Liver (tissue), 8 donors: ENCODE measurements at regions not wholly inside any gene's neighbourhood (a gene's known extent, or its start where the extent isn't known, plus 50 kb on each side); places are given as distances from the start of the nearest gene placed in this dataset.
A peak's percentile ranks its signal among the peaks of the same experiment; 100 is the strongest.

Source experiments
- DNase-seq: peaks from one replicate; pipeline ENCODE4 v3.0.0-alpha.2; 2017; ENCODE audit warnings: low spot score
- H3K27ac ChIP-seq, 2 donors: one replicate each; pipeline ENCODE4 v1.7.0; 2013; ENCODE audit warnings: inconsistent platforms in 2 of 2, low read length in 2 of 2, control low read depth in 1 of 2, low read depth in 1 of 2, mild to moderate bottlenecking in 1 of 2
- H3K27me3 ChIP-seq, 4 donors: one replicate each; pipeline versions ENCODE4 v1.6.1 to v1.7.0; 2013; ENCODE audit warnings: low read length in 3 of 4, inconsistent platforms in 1 of 4, mild to moderate bottlenecking in 1 of 4, moderate library complexity in 1 of 4; ENCODE audit not compliant: control insufficient read depth in 4 of 4, insufficient read depth in 4 of 4
- H3K36me3 ChIP-seq, 4 donors: one replicate each; pipeline versions ENCODE4 v1.6.1 to v1.7.0; 2013; ENCODE audit warnings: low read length in 3 of 4, mild to moderate bottlenecking in 3 of 4, low read depth in 1 of 4, moderate library complexity in 1 of 4; ENCODE audit not compliant: control insufficient read depth in 4 of 4, insufficient read depth in 3 of 4
- H3K4me1 ChIP-seq, 4 donors: one replicate each; pipeline versions ENCODE4 v1.6.1 to v1.7.0; 2013; ENCODE audit warnings: low read length in 3 of 4, mild to moderate bottlenecking in 3 of 4, moderate library complexity in 1 of 4; ENCODE audit not compliant: control insufficient read depth in 4 of 4, insufficient read depth in 4 of 4
- H3K4me3 ChIP-seq, 3 donors: one replicate each; pipeline versions ENCODE4 v1.6.1 to v1.7.0; 2013; ENCODE audit warnings: low read length in 3 of 3, control low read depth in 1 of 3, low read depth in 1 of 3, mild to moderate bottlenecking in 1 of 3
- H3K9ac ChIP-seq, 2 donors: one replicate each; pipeline ENCODE4 v1.7.0; 2013; ENCODE audit warnings: low read length in 2 of 2, mild to moderate bottlenecking in 2 of 2, moderate library complexity in 2 of 2, control low read depth in 1 of 2, low read depth in 1 of 2
- H3K9me3 ChIP-seq, 4 donors: one replicate each; pipeline versions ENCODE4 v1.6.1 to v1.7.0; 2013; ENCODE audit warnings: low read length in 3 of 4; ENCODE audit not compliant: control insufficient read depth in 4 of 4
- EGR1 ChIP-seq, 2 donors: IDR thresholded peaks; 2 replicates each; pipeline ENCODE4 v1.6.1; 2016 to 2018; ENCODE audit warnings: antibody characterized with exemption in 2 of 2, low read depth in 2 of 2
- FOXA1 ChIP-seq: IDR thresholded peaks from 2 replicates; pipeline ENCODE4 v1.6.1; 2016; ENCODE audit warnings: antibody characterized with exemption
- FOXA2 ChIP-seq: IDR thresholded peaks from 2 replicates; pipeline ENCODE4 v1.6.1; 2016; ENCODE audit warnings: antibody characterized with exemption
- GABPA ChIP-seq, 2 donors: IDR thresholded peaks in 1 of 2; conservative IDR thresholded peaks in 1 of 2; 2 replicates each; pipeline ENCODE4 v1.6.1; 2016; ENCODE audit warnings: antibody characterized with exemption in 2 of 2, mild to moderate bottlenecking in 1 of 2, moderate library complexity in 1 of 2
- HNF4A ChIP-seq, 2 donors: conservative IDR thresholded peaks; 2 replicates each; pipeline ENCODE4 v1.6.1; 2016; ENCODE audit warnings: antibody characterized with exemption in 2 of 2, mild to moderate bottlenecking in 2 of 2
- HNF4G ChIP-seq: IDR thresholded peaks from 2 replicates; pipeline ENCODE4 v1.6.1; 2016; ENCODE audit warnings: antibody characterized with exemption
- JUND ChIP-seq, 2 donors: IDR thresholded peaks; 2 replicates each; pipeline ENCODE4 v1.6.1; 2016; ENCODE audit warnings: antibody characterized with exemption in 2 of 2
- NR2F2 ChIP-seq: IDR thresholded peaks from 2 replicates; pipeline ENCODE4 v1.6.1; 2016; ENCODE audit warnings: antibody characterized with exemption
- RAD21 ChIP-seq, 2 donors: IDR thresholded peaks; 2 replicates each; pipeline ENCODE4 v1.6.1; 2016; ENCODE audit warnings: antibody characterized with exemption in 2 of 2, mild to moderate bottlenecking in 2 of 2
- REST ChIP-seq: IDR thresholded peaks from 2 replicates; pipeline ENCODE4 v1.6.1; 2016; ENCODE audit warnings: antibody characterized with exemption, mild to moderate bottlenecking
- RXRA ChIP-seq, 2 donors: IDR thresholded peaks; 2 replicates each; pipeline ENCODE4 v1.6.1; 2017 to 2018; ENCODE audit warnings: antibody characterized with exemption in 2 of 2, mild to moderate bottlenecking in 1 of 2
- SP1 ChIP-seq: IDR thresholded peaks from 2 replicates; pipeline ENCODE4 v1.6.1; 2018; ENCODE audit warnings: antibody characterized with exemption, mild to moderate bottlenecking
- TAF1 ChIP-seq: conservative IDR thresholded peaks from 2 replicates; pipeline ENCODE4 v1.6.1; 2016; ENCODE audit warnings: antibody characterized with exemption, mild to moderate bottlenecking
- YY1 ChIP-seq: IDR thresholded peaks from 2 replicates; pipeline ENCODE4 v1.6.1; 2016; ENCODE audit warnings: antibody characterized with exemption, mild to moderate bottlenecking
- WGBS: extraction: QIAGEN DNeasy Blood & Tissue Kit; methylation state at CpG from one replicate; pipeline ENCODE4 v1.1.7; 2013; 5-methylcytosine and 5-hydroxymethylcytosine counted together
- TF ChIP-seq, protein P1 (sequence below): IDR thresholded peaks from 2 replicates; pipeline ENCODE4 v1.6.1; 2016; ENCODE audit warnings: antibody characterized with exemption
- TF ChIP-seq, protein P2 (sequence below): IDR thresholded peaks from 2 replicates; pipeline ENCODE4 v1.6.1; 2016; ENCODE audit warnings: antibody characterized with exemption
- TF ChIP-seq, protein P3 (sequence below): fragments of 150-350 bp; IDR thresholded peaks from 2 replicates; pipeline ENCODE4 v1.5.1; 2017; ENCODE audit warnings: improper control_type of control experiment, low read depth, low read length; ENCODE audit not compliant: missing input control
- TF ChIP-seq, protein P4 (sequence below): IDR thresholded peaks from 2 replicates; pipeline ENCODE4 v1.6.1; 2016; ENCODE audit warnings: antibody characterized with exemption
- donor health status: healthy.
- donor health status: healthy.
- donor health status: healthy.
- donor health status: healthy.
- donor health status: healthy.

- H3K4me3 ChIP-seq = no peak overlapping the region
- H3K27ac ChIP-seq = no peak overlapping the region
- 68% methylated on average over 8 of the region's 8 CpGs for WGBS
- no peaks in the 10 kb centered on the region for H3K36me3 ChIP-seq
- TF ChIP-seq FOXA1 (no peak), RAD21 (IDR thresholded peaks at IDR 0.05) (no peak), RXRA (IDR thresholded peaks at IDR 0.05) (no peak), SP1 (no peak), JUND (IDR thresholded peaks at IDR 0.05) (no peak), REST (no peak), YY1 (no peak), HNF4G (no peak), NR2F2 (no peak), EGR1 (IDR thresholded peaks at IDR 0.05; ENCODE audit: low read depth in 2 of 2) (no peak), TAF1 (no peak), GABPA (IDR thresholded peaks at IDR 0.05 in 1 of 2, conservative IDR thresholded peaks at IDR 0.05 in 1 of 2) (no peak), HNF4A (conservative IDR thresholded peaks at IDR 0.05) (no peak), FOXA2 (no peak)
- TF ChIP-seq, protein P1, sequence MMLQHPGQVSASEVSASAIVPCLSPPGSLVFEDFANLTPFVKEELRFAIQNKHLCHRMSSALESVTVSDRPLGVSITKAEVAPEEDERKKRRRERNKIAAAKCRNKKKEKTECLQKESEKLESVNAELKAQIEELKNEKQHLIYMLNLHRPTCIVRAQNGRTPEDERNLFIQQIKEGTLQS = no peak
- TF ChIP-seq, protein P2, sequence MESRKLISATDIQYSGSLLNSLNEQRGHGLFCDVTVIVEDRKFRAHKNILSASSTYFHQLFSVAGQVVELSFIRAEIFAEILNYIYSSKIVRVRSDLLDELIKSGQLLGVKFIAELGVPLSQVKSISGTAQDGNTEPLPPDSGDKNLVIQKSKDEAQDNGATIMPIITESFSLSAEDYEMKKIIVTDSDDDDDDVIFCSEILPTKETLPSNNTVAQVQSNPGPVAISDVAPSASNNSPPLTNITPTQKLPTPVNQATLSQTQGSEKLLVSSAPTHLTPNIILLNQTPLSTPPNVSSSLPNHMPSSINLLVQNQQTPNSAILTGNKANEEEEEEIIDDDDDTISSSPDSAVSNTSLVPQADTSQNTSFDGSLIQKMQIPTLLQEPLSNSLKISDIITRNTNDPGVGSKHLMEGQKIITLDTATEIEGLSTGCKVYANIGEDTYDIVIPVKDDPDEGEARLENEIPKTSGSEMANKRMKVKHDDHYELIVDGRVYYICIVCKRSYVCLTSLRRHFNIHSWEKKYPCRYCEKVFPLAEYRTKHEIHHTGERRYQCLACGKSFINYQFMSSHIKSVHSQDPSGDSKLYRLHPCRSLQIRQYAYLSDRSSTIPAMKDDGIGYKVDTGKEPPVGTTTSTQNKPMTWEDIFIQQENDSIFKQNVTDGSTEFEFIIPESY = no peak
- TF ChIP-seq, protein P3, sequence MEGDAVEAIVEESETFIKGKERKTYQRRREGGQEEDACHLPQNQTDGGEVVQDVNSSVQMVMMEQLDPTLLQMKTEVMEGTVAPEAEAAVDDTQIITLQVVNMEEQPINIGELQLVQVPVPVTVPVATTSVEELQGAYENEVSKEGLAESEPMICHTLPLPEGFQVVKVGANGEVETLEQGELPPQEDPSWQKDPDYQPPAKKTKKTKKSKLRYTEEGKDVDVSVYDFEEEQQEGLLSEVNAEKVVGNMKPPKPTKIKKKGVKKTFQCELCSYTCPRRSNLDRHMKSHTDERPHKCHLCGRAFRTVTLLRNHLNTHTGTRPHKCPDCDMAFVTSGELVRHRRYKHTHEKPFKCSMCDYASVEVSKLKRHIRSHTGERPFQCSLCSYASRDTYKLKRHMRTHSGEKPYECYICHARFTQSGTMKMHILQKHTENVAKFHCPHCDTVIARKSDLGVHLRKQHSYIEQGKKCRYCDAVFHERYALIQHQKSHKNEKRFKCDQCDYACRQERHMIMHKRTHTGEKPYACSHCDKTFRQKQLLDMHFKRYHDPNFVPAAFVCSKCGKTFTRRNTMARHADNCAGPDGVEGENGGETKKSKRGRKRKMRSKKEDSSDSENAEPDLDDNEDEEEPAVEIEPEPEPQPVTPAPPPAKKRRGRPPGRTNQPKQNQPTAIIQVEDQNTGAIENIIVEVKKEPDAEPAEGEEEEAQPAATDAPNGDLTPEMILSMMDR = no peak
- H3K9ac ChIP-seq = no peak overlapping the region
- no peaks in the 10 kb centered on the region for H3K27me3 ChIP-seq
- no peaks in the 10 kb centered on the region for H3K9me3 ChIP-seq
- DNase-seq = no peak
- no peaks in the 10 kb centered on the region for H3K4me1 ChIP-seq
Measured at GRCh38 chr11:134711588-134711987, 299.5 kb upstream of the B3GAT1 start.

DNA sequence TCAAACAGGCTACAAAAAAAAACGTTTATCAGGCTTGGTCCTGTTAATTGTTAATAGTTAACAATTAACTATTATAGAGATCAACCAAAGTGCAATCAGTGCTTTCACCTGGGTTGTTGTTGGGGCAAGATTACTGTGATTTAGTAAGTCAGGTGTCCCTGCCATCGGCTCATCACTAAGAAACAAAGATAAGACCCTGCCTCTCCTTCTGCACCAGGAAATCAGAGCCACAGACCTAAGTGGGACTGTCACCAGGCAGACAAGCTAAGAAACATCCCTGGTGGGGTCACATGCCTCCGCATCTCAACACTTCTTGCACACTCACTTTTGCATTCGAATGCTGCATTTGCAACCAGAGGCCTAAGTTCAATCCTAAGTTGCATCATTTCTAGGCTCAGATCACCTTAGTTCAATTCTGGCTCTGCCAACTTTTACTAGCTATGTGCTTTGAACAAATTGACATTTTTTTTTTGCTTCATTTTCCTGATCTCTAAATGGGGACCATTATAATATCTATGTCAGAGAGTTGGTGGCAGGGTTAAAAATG is 298.9 kb upstream of the B3GAT1 start:
- DNase-seq = no peak
- WGBS = 34% methylated on average over 4 of the region's 4 CpGs
- H3K4me1 ChIP-seq = no peaks in the 10 kb centered on the region
- H3K27me3 ChIP-seq = no peaks in the 10 kb centered on the region
- no peaks in the 10 kb centered on the region for H3K36me3 ChIP-seq
- no peak overlapping the region for H3K4me3 ChIP-seq
- H3K9ac ChIP-seq = no peak overlapping the region
- H3K27ac ChIP-seq = no peak overlapping the region
- H3K9me3 ChIP-seq = no peaks in the 10 kb centered on the region
- TF ChIP-seq FOXA2 (no peak), JUND (IDR thresholded peaks at IDR 0.05) (peak in 1 of 2 donors; percentile 25), HNF4A (conservative IDR thresholded peaks at IDR 0.05) (peak in 1 of 2 donors; percentile 71), RXRA (IDR thresholded peaks at IDR 0.05) (peak in 1 of 2 donors; percentile 78), SP1 (no peak), RAD21 (IDR thresholded peaks at IDR 0.05) (no peak), HNF4G (no peak), EGR1 (IDR thresholded peaks at IDR 0.05; ENCODE audit: low read depth in 2 of 2) (no peak), YY1 (peak; percentile 16), NR2F2 (no peak), TAF1 (no peak)
- TF ChIP-seq, protein P4, sequence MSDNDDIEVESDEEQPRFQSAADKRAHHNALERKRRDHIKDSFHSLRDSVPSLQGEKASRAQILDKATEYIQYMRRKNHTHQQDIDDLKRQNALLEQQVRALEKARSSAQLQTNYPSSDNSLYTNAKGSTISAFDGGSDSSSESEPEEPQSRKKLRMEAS = no peak
- TF ChIP-seq, protein P3 = no peak
- TF ChIP-seq, protein P2 = no peak
- TF ChIP-seq, protein P1 = no peak
